D341Med (cell line): ENCODE measurements at regions not wholly inside any gene's neighbourhood (a gene's known extent, or its start where the extent isn't known, plus 50 kb on each side); places are given as distances from the start of the nearest gene placed in this dataset.

Source experiments
- DNase-seq: peaks from one replicate; pipeline ENCODE4 v3.0.0; 2012; ENCODE audit warnings: low spot score

GRCh38 chr1:94325377-94326302, 88.3 kb upstream of the ARHGAP29 start:
- DNase-seq = no peak

- no peak for DNase-seq
These were observed 86.8 kb upstream of the ARHGAP29 start for GRCh38 chr1:94324178-94324544.

- no peak for DNase-seq
These were observed 86.2 kb upstream of the ARHGAP29 start for GRCh38 chr1:94323311-94324177.

GRCh38 chr1:94322696-94323095, 85.3 kb upstream of the ARHGAP29 start:
- DNase-seq = no peak

GRCh38 chr1:94321662-94322061, 84.3 kb upstream of the ARHGAP29 start:
- DNase-seq = no peak

GRCh38 chr1:94319319-94320102, 82.1 kb upstream of the ARHGAP29 start:
- DNase-seq = no peak

- no peak for DNase-seq
These were observed 81.2 kb upstream of the ARHGAP29 start for GRCh38 chr1:94318505-94319030.

GRCh38 chr1:94317790-94318188, 80.4 kb upstream of the ARHGAP29 start:
- DNase-seq = no peak

- no peak for DNase-seq
These were observed 79.7 kb upstream of the ARHGAP29 start for GRCh38 chr1:94316836-94317789.

GRCh38 chr1:94316183-94316582, 78.8 kb upstream of the ARHGAP29 start:
- no peak for DNase-seq

GRCh38 chr1:94315552-94316116, 78.2 kb upstream of the ARHGAP29 start:
- no peak for DNase-seq

GRCh38 chr1:94314222-94314858, 77.0 kb upstream of the ARHGAP29 start:
- no peak for DNase-seq

- no peak for DNase-seq
These were observed 73.3 kb upstream of the ARHGAP29 start for GRCh38 chr1:94310570-94311270.

- no peak for DNase-seq
These were observed 72.6 kb upstream of the ARHGAP29 start for GRCh38 chr1:94309829-94310569.

- DNase-seq = no peak
These were observed 71.8 kb upstream of the ARHGAP29 start for GRCh38 chr1:94309216-94309615.

- no peak for DNase-seq
These were observed 69.1 kb upstream of the ARHGAP29 start for GRCh38 chr1:94306521-94306920.

GRCh38 chr1:94305704-94306103, 68.3 kb upstream of the ARHGAP29 start:
- no peak for DNase-seq

- no peak for DNase-seq
These were observed 67.2 kb upstream of the ARHGAP29 start for GRCh38 chr1:94304553-94304952.

- no peak for DNase-seq
These were observed 65.6 kb upstream of the ARHGAP29 start for GRCh38 chr1:94303005-94303404.
